GM13977 (cell line): ENCODE measurements at regions not wholly inside any gene's neighbourhood (a gene's known extent, or its start where the extent isn't known, plus 50 kb on each side); places are given as distances from the start of the nearest gene placed in this dataset.

Source experiments
- DNase-seq: peaks from one replicate; pipeline ENCODE4 v3.0.0; 2012; ENCODE audit warnings: low spot score
- CTCF ChIP-seq: IDR thresholded peaks from 2 replicates; pipeline ENCODE4 v1.5.1; 2012; ENCODE audit warnings: mild to moderate bottlenecking, control low read depth; ENCODE audit not compliant: insufficient read depth; ENCODE audit errors: extremely low read depth, missing control alignments
- in situ Hi-C: fragments of 300-500 bp; cut with MboI; formaldehyde crosslinking; loops from one replicate; pipeline ENCODE4 v1.12.0; 2022; ENCODE audit warnings: low sequenced_read_pairs, low pct_unique_long_range_greater_than_20kb, mixed read lengths, inconsistent platforms; ENCODE audit not compliant: unreplicated experiment

- no peak for TF ChIP-seq CTCF
- in situ Hi-C loops, result loop anchor here (25.0 kb wide), 1 partner anchor 339 kb away; no protein-coding TSS in a partner anchor
- DNase-seq, result no peak
These were observed 456.8 kb upstream of the CCL2 start for GRCh38 chr17:33798308-33798707.

- no peak for DNase-seq
- in situ Hi-C loops, result no loop called here
- no peak for TF ChIP-seq CTCF
These were observed 452.5 kb upstream of the CCL2 start for GRCh38 chr17:33802349-33803198.

GRCh38 chr17:33803199-33803685 lies 451.8 kb upstream of the CCL2 start:
- in situ Hi-C loops, result no loop called here
- TF ChIP-seq CTCF, result no peak
- DNase-seq, result no peak

GRCh38 chr17:33803686-33804085 lies 451.4 kb upstream of the CCL2 start:
- no peak for DNase-seq
- in situ Hi-C loops, result no loop called here
- no peak for TF ChIP-seq CTCF

- no peak for TF ChIP-seq CTCF
- no peak for DNase-seq
- in situ Hi-C loops, result no loop called here
These were observed 450.7 kb upstream of the CCL2 start for GRCh38 chr17:33804401-33804800.

GRCh38 chr17:33806631-33807030 lies 448.5 kb upstream of the CCL2 start:
- no peak for TF ChIP-seq CTCF
- in situ Hi-C loops, result no loop called here
- no peak for DNase-seq
